ENCODE measurements at regions not wholly inside any gene's neighbourhood (a gene's known extent, or its start where the extent isn't known, plus 50 kb on each side); places are given as distances from the start of the nearest gene placed in this dataset.

DNA sequence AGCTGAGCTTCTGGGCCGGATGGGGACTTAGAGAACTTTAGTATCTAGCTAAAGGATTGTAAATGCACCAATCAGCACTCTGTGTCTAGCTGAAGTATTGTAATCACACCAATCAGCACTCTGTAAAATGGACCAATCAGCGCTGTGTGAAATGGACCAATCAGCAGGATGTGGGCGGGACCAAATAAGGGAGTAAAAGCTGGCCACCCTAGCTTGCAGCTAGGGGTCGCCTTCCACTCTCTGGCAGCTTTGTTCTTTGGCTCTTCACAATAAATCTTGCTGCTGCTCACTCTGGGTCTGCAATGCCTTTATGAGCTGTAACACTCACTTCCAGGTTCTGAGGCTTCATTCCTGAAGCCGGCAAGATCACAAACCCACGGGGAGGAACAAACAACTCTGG is 354.0 kb downstream of the PRR16 start:
- TF ChIP-seq, protein P1, sequence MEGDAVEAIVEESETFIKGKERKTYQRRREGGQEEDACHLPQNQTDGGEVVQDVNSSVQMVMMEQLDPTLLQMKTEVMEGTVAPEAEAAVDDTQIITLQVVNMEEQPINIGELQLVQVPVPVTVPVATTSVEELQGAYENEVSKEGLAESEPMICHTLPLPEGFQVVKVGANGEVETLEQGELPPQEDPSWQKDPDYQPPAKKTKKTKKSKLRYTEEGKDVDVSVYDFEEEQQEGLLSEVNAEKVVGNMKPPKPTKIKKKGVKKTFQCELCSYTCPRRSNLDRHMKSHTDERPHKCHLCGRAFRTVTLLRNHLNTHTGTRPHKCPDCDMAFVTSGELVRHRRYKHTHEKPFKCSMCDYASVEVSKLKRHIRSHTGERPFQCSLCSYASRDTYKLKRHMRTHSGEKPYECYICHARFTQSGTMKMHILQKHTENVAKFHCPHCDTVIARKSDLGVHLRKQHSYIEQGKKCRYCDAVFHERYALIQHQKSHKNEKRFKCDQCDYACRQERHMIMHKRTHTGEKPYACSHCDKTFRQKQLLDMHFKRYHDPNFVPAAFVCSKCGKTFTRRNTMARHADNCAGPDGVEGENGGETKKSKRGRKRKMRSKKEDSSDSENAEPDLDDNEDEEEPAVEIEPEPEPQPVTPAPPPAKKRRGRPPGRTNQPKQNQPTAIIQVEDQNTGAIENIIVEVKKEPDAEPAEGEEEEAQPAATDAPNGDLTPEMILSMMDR (IDR thresholded peaks at IDR 0.05), result no peak
- no peak for TF ChIP-seq POLR2A (IDR thresholded peaks at IDR 0.05)
- no peak for TF ChIP-seq POLR2AphosphoS5 (IDR thresholded peaks at IDR 0.05)

Measured in sigmoid colon (tissue), 4 donors.